ENCODE measurements at regions not wholly inside any gene's neighbourhood (a gene's known extent, or its start where the extent isn't known, plus 50 kb on each side); places are given as distances from the start of the nearest gene placed in this dataset.

DNA sequence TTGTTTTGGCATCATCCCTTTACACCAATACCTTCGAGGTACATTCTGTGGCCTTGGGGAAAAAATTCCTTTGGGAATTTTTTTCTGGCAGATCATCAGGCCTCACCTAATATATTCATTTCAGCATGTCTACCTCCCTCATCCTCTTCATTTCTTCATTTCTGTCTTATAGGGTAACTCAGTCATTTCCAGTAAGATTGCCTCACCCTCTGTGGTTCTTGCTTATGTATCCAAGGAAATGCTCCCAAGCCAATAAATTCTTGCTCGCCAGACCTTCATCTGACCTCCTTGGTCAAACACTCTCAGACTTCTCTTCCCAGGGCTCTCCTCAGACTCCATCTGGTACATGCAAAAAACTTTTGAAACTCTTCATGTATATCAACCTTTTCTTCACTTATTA is 265.6 kb downstream of the TMX3 start:
- Mint-ChIP-seq H3K4me1 (ENCODE audit: low read depth) (no peaks in the 10 kb centered on the region), H3K4me3 (ENCODE audit: low read depth) (no peak overlapping the region), H3K27me3 (ENCODE audit: low read depth) (no peaks in the 10 kb centered on the region), H3K27ac (no peak overlapping the region), H3K9me3 (no peaks in the 10 kb centered on the region), H3K36me3 (ENCODE audit: low read depth) (no peaks in the 10 kb centered on the region)
- intact Hi-C loops (cut with micrococcal nuclease) = no loop called here
- no peak for DNase-seq (ENCODE audit: low spot score)

DNA sequence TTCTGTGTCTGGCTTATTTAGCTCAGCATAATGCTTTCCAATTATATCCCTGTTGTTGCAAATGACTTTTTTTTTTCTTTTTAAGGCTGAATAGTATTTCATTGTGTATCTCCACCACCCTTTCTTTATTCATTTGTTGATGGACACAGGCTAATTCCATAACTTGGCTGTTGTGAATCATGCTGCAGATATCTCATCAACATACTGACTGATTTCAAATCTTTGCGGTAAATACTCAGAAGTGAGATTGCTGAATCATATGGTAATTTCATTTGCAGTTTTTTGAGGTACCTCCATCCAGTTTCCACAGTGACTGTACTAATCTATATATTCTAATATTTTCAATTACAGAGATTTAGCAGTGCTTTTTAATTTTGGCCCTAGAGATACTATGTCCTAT is 266.2 kb downstream of the TMX3 start:
- no peak for DNase-seq (ENCODE audit: low spot score)
- Mint-ChIP-seq H3K27ac (no peak overlapping the region), H3K36me3 (ENCODE audit: low read depth) (no peaks in the 10 kb centered on the region), H3K9me3 (no peaks in the 10 kb centered on the region), H3K4me3 (ENCODE audit: low read depth) (no peak overlapping the region), H3K4me1 (ENCODE audit: low read depth) (no peaks in the 10 kb centered on the region), H3K27me3 (ENCODE audit: low read depth) (no peaks in the 10 kb centered on the region)
- intact Hi-C loops (cut with micrococcal nuclease) = no loop called here

- Mint-ChIP-seq H3K36me3 (ENCODE audit: low read depth) (no peaks in the 10 kb centered on the region), H3K4me3 (ENCODE audit: low read depth) (no peak overlapping the region), H3K9me3 (no peaks in the 10 kb centered on the region), H3K27ac (no peak overlapping the region), H3K27me3 (ENCODE audit: low read depth) (no peaks in the 10 kb centered on the region), H3K4me1 (ENCODE audit: low read depth) (no peaks in the 10 kb centered on the region)
- intact Hi-C loops (cut with micrococcal nuclease) = no loop called here
- no peak for DNase-seq (ENCODE audit: low spot score)
Measured at GRCh38 chr18:68447286-68447685, 267.6 kb downstream of the TMX3 start.

GRCh38 chr18:68445668-68446426 is 269.1 kb downstream of the TMX3 start:
- intact Hi-C loops (cut with micrococcal nuclease) = no loop called here
- Mint-ChIP-seq H3K9me3 (no peaks in the 10 kb centered on the region), H3K27me3 (ENCODE audit: low read depth) (no peaks in the 10 kb centered on the region)

GRCh38 chr18:68445136-68445535 is 269.8 kb downstream of the TMX3 start:
- DNase-seq (ENCODE audit: low spot score) = no peak
- Mint-ChIP-seq H3K9me3 (no peaks in the 10 kb centered on the region), H3K4me1 (ENCODE audit: low read depth) (no peaks in the 10 kb centered on the region), H3K27me3 (ENCODE audit: low read depth) (no peaks in the 10 kb centered on the region), H3K4me3 (ENCODE audit: low read depth) (no peak overlapping the region), H3K27ac (no peak overlapping the region), H3K36me3 (ENCODE audit: low read depth) (no peaks in the 10 kb centered on the region)
- intact Hi-C loops (cut with micrococcal nuclease) = no loop called here

More at GRCh38 chr18:68445668-68446426, 269.1 kb downstream of the TMX3 start:
- Mint-ChIP-seq H3K4me3 (ENCODE audit: low read depth) (no peak overlapping the region), H3K36me3 (ENCODE audit: low read depth) (no peaks in the 10 kb centered on the region), H3K27ac (no peak overlapping the region), H3K4me1 (ENCODE audit: low read depth) (no peaks in the 10 kb centered on the region)
- no peak for DNase-seq (ENCODE audit: low spot score)

DNA sequence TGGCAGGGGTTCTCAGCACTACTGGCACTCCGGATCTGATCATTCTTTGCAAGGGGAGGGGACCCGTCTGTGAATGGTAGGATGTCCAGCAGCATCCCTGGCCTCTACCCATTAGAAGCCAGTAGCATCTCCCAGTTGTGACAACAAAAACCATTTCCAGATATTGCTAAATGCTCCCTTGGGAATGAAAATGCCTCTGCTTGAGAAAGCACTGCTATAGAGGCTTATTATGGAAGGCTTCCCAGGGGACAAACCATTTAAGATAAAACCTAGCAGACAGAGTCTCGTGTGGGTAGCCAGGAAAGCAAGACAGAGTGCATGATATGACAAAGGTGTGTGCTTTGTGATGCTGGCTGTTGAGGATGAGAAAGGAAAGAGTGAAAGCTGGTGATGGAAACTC is 273.7 kb downstream of the TMX3 start:
- no peak overlapping the region for H3K4me3 Mint-ChIP-seq (ENCODE audit: low read depth)
- H3K36me3 Mint-ChIP-seq (ENCODE audit: low read depth) = no peaks in the 10 kb centered on the region
- peaks cover 4% of the 10 kb centered on the region for H3K4me1 Mint-ChIP-seq (ENCODE audit: low read depth)
- no peaks in the 10 kb centered on the region for H3K27me3 Mint-ChIP-seq (ENCODE audit: low read depth)
- H3K9me3 Mint-ChIP-seq = peaks cover 3% of the 10 kb centered on the region
- no peak overlapping the region for H3K27ac Mint-ChIP-seq
- intact Hi-C loops (cut with micrococcal nuclease) = no loop called here
- no peak for DNase-seq (ENCODE audit: low spot score)

DNA sequence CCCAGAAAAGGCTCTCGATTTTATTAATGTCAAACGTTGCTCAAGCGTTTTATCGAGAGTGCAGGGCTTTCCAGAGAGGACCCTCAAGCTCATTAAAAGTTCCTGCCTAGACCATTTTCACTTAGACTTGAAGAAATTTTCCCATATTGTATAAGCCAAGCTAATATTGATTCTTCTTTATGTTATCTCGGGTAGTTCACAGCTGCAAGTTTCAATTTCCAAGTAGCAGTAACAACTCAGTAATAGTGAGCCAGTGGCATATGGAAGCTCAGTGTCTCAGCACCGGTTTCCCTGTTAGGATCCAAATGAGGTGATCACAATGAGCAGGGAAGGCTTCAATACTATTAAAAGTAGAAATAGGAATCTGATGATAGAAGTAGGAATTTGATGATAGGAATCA is 274.5 kb downstream of the TMX3 start:
- Mint-ChIP-seq H3K4me3 (ENCODE audit: low read depth) (no peak overlapping the region), H3K36me3 (ENCODE audit: low read depth) (no peaks in the 10 kb centered on the region), H3K4me1 (ENCODE audit: low read depth) (peaks cover 5% of the 10 kb centered on the region), H3K9me3 (peaks cover 9% of the 10 kb centered on the region), H3K27ac (no peak overlapping the region), H3K27me3 (ENCODE audit: low read depth) (no peaks in the 10 kb centered on the region)
- no peak for DNase-seq (ENCODE audit: low spot score)
- intact Hi-C loops (cut with micrococcal nuclease) = no loop called here

DNA sequence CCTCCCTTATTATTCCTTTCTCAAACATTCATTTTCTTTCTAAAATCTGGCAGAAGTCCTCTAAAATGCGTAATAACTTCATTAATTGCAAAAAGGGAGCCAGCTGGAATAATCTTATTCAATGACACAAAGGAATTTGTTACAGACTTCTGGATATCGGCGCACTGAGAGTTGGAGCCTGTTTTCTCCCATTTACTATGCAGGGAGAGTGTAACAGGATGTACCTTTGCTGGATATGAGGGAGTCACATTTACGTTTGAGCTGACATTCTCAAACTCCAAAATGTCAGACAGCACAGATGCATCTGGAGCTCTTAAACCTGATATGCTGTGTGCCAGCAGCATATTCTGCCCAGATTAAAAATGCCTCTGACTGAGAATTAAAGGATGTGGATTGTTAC is 275.3 kb downstream of the TMX3 start:
- Mint-ChIP-seq H3K27me3 (ENCODE audit: low read depth) (no peaks in the 10 kb centered on the region), H3K9me3 (peaks cover 9% of the 10 kb centered on the region), H3K4me1 (ENCODE audit: low read depth) (peaks cover 5% of the 10 kb centered on the region), H3K27ac (no peak overlapping the region), H3K4me3 (ENCODE audit: low read depth) (no peak overlapping the region), H3K36me3 (ENCODE audit: low read depth) (no peaks in the 10 kb centered on the region)
- intact Hi-C loops (cut with micrococcal nuclease) = no loop called here
- no peak for DNase-seq (ENCODE audit: low spot score)

GRCh38 chr18:68438983-68439382 is 275.9 kb downstream of the TMX3 start:
- peaks cover 5% of the 10 kb centered on the region for H3K4me1 Mint-ChIP-seq (ENCODE audit: low read depth)
- no peaks in the 10 kb centered on the region for H3K27me3 Mint-ChIP-seq (ENCODE audit: low read depth)
- H3K27ac Mint-ChIP-seq = no peak overlapping the region
- no peak overlapping the region for H3K4me3 Mint-ChIP-seq (ENCODE audit: low read depth)
- no peaks in the 10 kb centered on the region for H3K36me3 Mint-ChIP-seq (ENCODE audit: low read depth)
- H3K9me3 Mint-ChIP-seq = peaks cover 9% of the 10 kb centered on the region
- intact Hi-C loops (cut with micrococcal nuclease) = no loop called here
- DNase-seq (ENCODE audit: low spot score) = no peak

DNA sequence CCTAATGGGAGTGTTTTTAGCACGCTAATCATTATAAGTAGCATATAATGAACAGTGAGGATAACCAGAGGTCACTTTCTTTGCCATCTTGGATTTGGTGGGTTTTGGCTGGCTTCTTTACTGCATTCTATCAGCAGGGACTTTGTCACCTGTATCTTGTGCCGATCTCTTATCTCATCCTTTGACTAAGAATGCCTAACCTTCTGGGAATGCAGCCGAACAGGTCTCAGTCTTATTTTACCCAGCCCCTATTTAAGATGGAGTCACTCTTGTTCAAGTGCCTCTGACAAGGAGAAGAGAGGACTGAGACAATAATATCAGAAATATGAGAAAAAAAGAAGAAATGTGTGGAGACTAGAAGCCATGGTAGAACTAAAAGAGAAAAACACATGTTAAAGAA is 276.4 kb downstream of the TMX3 start:
- Mint-ChIP-seq H3K4me3 (ENCODE audit: low read depth) (no peak overlapping the region), H3K27ac (no peak overlapping the region), H3K4me1 (ENCODE audit: low read depth) (peaks cover 5% of the 10 kb centered on the region), H3K27me3 (ENCODE audit: low read depth) (no peaks in the 10 kb centered on the region), H3K36me3 (ENCODE audit: low read depth) (no peaks in the 10 kb centered on the region), H3K9me3 (peaks cover 9% of the 10 kb centered on the region)
- no peak for DNase-seq (ENCODE audit: low spot score)
- intact Hi-C loops (cut with micrococcal nuclease) = no loop called here

DNA sequence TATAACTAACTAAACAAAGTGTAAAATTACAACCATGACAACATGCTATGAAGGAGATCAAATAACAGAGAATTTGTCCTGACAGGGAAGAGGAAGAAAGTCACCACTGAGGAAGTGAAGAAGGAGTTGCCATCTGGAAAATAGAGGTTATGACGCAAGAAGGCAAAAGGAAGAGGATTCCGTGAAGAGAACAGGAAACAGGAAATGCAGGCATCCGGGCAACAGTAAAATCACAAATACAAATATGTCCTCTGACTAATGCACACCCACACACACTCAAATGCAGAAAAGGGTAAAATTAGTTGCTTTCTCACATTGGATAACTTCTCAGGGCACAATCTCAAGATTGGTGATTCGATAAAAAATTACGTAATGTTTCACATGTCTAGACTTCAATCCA is 278.4 kb downstream of the TMX3 start:
- no peak overlapping the region for H3K4me3 Mint-ChIP-seq (ENCODE audit: low read depth)
- no peaks in the 10 kb centered on the region for H3K36me3 Mint-ChIP-seq (ENCODE audit: low read depth)
- peaks cover 9% of the 10 kb centered on the region for H3K9me3 Mint-ChIP-seq
- intact Hi-C loops (cut with micrococcal nuclease) = no loop called here
- DNase-seq (ENCODE audit: low spot score) = no peak
- H3K27ac Mint-ChIP-seq = no peak overlapping the region
- no peaks in the 10 kb centered on the region for H3K27me3 Mint-ChIP-seq (ENCODE audit: low read depth)
- H3K4me1 Mint-ChIP-seq (ENCODE audit: low read depth) = peaks cover 5% of the 10 kb centered on the region

DNA sequence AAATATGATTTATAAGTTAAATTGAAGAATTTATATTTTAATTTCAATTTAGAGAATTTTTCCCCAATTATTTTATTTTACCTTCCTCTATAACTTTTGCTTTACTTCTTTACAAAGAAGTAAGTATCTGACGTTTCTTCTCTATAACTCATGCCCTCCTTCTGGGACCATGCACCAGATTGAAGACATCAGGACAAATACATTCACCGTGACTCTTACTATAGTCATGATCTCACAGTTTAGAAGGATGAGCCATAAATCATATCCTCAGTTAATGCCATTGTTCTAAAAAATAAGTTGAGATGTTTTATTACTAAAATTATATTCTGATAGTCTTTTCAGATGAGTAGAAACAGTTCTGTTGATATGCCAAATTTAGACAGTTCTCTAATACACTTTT is 279.3 kb downstream of the TMX3 start:
- Mint-ChIP-seq H3K27ac (no peak overlapping the region), H3K9me3 (peaks cover 9% of the 10 kb centered on the region), H3K36me3 (ENCODE audit: low read depth) (no peaks in the 10 kb centered on the region), H3K27me3 (ENCODE audit: low read depth) (no peaks in the 10 kb centered on the region), H3K4me1 (ENCODE audit: low read depth) (peaks cover 5% of the 10 kb centered on the region), H3K4me3 (ENCODE audit: low read depth) (no peak overlapping the region)
- DNase-seq (ENCODE audit: low spot score) = no peak
- intact Hi-C loops (cut with micrococcal nuclease) = no loop called here

GRCh38 chr18:68431922-68432198 is 283.0 kb downstream of the TMX3 start:
- Mint-ChIP-seq H3K4me1 (ENCODE audit: low read depth) (peaks cover 5% of the 10 kb centered on the region), H3K27me3 (ENCODE audit: low read depth) (no peaks in the 10 kb centered on the region), H3K27ac (no peak overlapping the region), H3K9me3 (peaks cover 9% of the 10 kb centered on the region), H3K36me3 (ENCODE audit: low read depth) (no peaks in the 10 kb centered on the region), H3K4me3 (ENCODE audit: low read depth) (no peak overlapping the region)
- intact Hi-C loops (cut with micrococcal nuclease) = no loop called here
- DNase-seq (ENCODE audit: low spot score) = no peak

All from activated T-helper 2 cell treated with anti-CD3 and anti-CD28 coated beads, Interferon-gamma antibody, Interleukin-2, Interleukin-4, amounts not matched to agents 10 μg/mL and 5 μg/mL and 100 μg/mL, durations not matched to agents 14 hours and 24 hours and 36 hours (primary cell).